ENCODE measurements at regions not wholly inside any gene's neighbourhood (a gene's known extent, or its start where the extent isn't known, plus 50 kb on each side); places are given as distances from the start of the nearest gene placed in this dataset.

DNA sequence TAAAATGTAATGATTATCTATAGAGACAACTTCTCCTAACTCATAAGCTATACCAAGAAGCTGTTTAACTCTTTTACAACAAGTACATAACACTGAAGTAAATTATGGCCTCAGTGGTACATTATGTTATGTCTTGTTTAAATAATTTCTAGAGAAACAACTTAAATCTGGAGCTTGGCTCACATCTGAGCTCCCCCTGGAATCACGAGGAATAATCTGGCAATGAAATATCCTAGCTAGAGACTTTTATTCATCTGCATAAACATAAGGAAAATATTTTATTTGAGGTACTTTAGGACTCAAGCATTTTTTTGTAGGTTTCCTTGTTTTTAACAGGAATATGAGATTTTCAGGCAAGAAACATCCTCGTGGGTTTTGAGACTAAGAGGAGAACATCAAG lies 354.7 kb upstream of the SLC7A11 start:
- Histone ChIP-seq H4K91ac (ENCODE audit: insufficient read depth, low read depth, low read length) (no peak overlapping the region), H3K27me3 (ENCODE audit: control insufficient read depth, insufficient read depth, low read length) (no peaks in the 10 kb centered on the region), H3K4me3 (ENCODE audit: insufficient read depth, low read depth, low read length) (no peak overlapping the region), H3K9me1 (ENCODE audit: insufficient read depth, low read length) (no peaks in the 10 kb centered on the region), H2AK9ac (replicated peaks; ENCODE audit: low read depth, low read length, poor library complexity) (no peak overlapping the region), H3K14ac (replicated peaks; ENCODE audit: low read depth, low read length) (no peak overlapping the region), H3K27ac (ENCODE audit: insufficient read depth, low read length) (no peak overlapping the region), H3K4me1 (ENCODE audit: control insufficient read depth, insufficient read depth, low read length) (0 out of 2 replicates have a peak, but pooled peaks cover 1% of the 10 kb centered on the region), H3K9me3 (ENCODE audit: control insufficient read depth, insufficient read depth, low read length) (no peaks in the 10 kb centered on the region), H3K36me3 (ENCODE audit: control insufficient read depth, insufficient read depth, low read length) (no peaks in the 10 kb centered on the region), H2BK5ac (ENCODE audit: low read depth, low read length, poor library complexity, severe bottlenecking) (no peak overlapping the region), H4K8ac (ENCODE audit: low read depth in 2 of 2, low read length in 2 of 2) (no peak overlapping the region), H2BK20ac (ENCODE audit: low read depth, low read length) (no peak overlapping the region), H2BK120ac (ENCODE audit: low read depth, low read length) (no peak overlapping the region), H2BK15ac (ENCODE audit: low read depth, low read length) (no peak overlapping the region), H3K23ac (ENCODE audit: low read depth, low read length) (no peak overlapping the region), H3K79me1 (ENCODE audit: low read depth in 1 of 2, low read length in 2 of 2) (no peaks in the 10 kb centered on the region), H3K4ac (ENCODE audit: low read depth, low read length) (no peak overlapping the region), H3K9ac (ENCODE audit: low read depth, low read length) (no peak overlapping the region), H3K56ac (ENCODE audit: extremely low read depth, insufficient read depth, low read length) (no peak overlapping the region), H2AK5ac (ENCODE audit: low read depth, low read length) (no peak overlapping the region), H3K4me2 (ENCODE audit: low read depth, low read length) (no peak overlapping the region), H3K18ac (ENCODE audit: low read depth, low read length) (no peak overlapping the region), H2AFZ (replicated peaks; ENCODE audit: low read length, poor library complexity) (no peak overlapping the region), H4K20me1 (ENCODE audit: insufficient read depth, low read length) (no peaks in the 10 kb centered on the region), H4K5ac (ENCODE audit: low read depth, low read length) (no peak overlapping the region)
- dilution Hi-C loops (cut with HindIII; ENCODE audit: low sequenced_read_pairs, unreplicated experiment) (no loop called here), intact Hi-C loops (cut with micrococcal nuclease) (no loop called here), in situ Hi-C loops (cut with MboI; ENCODE audit: low sequenced_read_pairs) (no loop called here)
- BruUV-seq (replicated peaks), result no TSS peak
- POLR2A ChIA-PET (ENCODE audit: unreplicated experiment), result no interaction called here
- ATAC-seq (ENCODE audit: low read depth) (no peak), DNase-seq (no peak)
- CTCF ChIA-PET, result interaction anchor here (1.0 kb wide), 1 partner anchor 15 kb away, joined by 3 read pairs; no protein-coding TSS in a partner anchor
- WGBS, 2 experiments (ENCODE audit: extremely low coverage in 2 of 2, insufficient read length in 1 of 2), result no CpG with 5 or more reads among the region's 2 CpGs
- TF ChIP-seq, protein P1, sequence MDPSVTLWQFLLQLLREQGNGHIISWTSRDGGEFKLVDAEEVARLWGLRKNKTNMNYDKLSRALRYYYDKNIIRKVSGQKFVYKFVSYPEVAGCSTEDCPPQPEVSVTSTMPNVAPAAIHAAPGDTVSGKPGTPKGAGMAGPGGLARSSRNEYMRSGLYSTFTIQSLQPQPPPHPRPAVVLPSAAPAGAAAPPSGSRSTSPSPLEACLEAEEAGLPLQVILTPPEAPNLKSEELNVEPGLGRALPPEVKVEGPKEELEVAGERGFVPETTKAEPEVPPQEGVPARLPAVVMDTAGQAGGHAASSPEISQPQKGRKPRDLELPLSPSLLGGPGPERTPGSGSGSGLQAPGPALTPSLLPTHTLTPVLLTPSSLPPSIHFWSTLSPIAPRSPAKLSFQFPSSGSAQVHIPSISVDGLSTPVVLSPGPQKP (IDR thresholded peaks at IDR 0.05; ENCODE audit: borderline replicate concordance, low read depth, low read length), result no peak
- TF ChIP-seq RAD21 (IDR thresholded peaks at IDR 0.05; ENCODE audit: low read length) (no peak), CHD1 (IDR thresholded peaks at IDR 0.05; ENCODE audit: low read depth, low read length) (no peak)
